ENCODE measurements at regions not wholly inside any gene's neighbourhood (a gene's known extent, or its start where the extent isn't known, plus 50 kb on each side); places are given as distances from the start of the nearest gene placed in this dataset.
A peak's percentile ranks its signal among the peaks of the same experiment; 100 is the strongest.

GRCh38 chr18:70454704-70455322 is 166.0 kb downstream of the SOCS6 start:
- no peak for DNase-seq

DNA sequence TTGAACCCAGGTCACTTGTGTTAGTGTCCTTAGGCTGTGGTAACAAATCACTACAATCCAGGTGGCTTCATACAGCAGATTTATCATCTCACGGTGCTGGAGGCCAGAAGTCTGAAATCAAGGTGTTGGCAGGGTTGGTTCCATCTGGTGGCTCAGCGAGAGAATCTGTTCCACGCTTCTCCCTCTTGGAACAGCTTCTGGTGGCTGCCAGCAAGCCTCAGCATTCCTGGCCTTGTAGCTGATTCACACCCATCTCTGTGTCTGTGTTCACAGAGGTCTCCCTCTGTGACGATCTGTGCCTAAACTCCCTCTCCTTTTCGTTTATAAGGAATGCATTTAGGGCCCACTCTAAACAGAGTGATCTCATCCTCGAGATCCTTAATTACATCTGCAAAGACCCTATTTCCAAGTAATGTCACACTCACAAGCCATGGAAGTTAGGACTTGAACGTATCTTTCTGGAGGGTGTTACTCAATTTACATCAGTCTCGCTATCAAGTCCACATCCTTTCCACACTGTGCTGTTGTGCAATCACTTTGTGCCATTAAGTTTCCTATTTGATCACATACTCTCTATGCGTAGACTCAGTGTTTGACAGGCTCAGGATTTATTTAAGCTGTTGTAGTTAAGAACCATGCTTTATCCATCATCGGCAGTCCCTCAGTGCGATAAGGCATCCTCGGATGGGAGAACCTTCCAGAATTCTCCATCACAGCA is 164.4 kb downstream of the SOCS6 start:
- peaks cover 6% of the 10 kb centered on the region for H3K4me1 Mint-ChIP-seq (ENCODE audit: low read depth, unreplicated experiment)
- DNase-seq, result no peak
- no peak overlapping the region for H3K4me3 Mint-ChIP-seq (ENCODE audit: unreplicated experiment)
- no peak overlapping the region for H3K27ac Mint-ChIP-seq (ENCODE audit: unreplicated experiment)
- no peaks in the 10 kb centered on the region for H3K27me3 Mint-ChIP-seq (ENCODE audit: unreplicated experiment)
- H3K36me3 Mint-ChIP-seq (ENCODE audit: unreplicated experiment), result no peaks in the 10 kb centered on the region
- peaks cover 1% of the 10 kb centered on the region for H3K9me3 Mint-ChIP-seq (ENCODE audit: unreplicated experiment)
- TF ChIP-seq CTCF (IDR thresholded peaks at IDR 0.05; ENCODE audit: partially characterized antibody, unreplicated experiment), result no peak

More at GRCh38 chr18:70454704-70455322, 166.0 kb downstream of the SOCS6 start:
- peak; percentile 91 for TF ChIP-seq CTCF (IDR thresholded peaks at IDR 0.05; ENCODE audit: partially characterized antibody, unreplicated experiment)
- Mint-ChIP-seq H3K4me1 (ENCODE audit: low read depth, unreplicated experiment) (peaks cover 6% of the 10 kb centered on the region), H3K4me3 (ENCODE audit: unreplicated experiment) (no peak overlapping the region), H3K27ac (ENCODE audit: unreplicated experiment) (no peak overlapping the region), H3K9me3 (ENCODE audit: unreplicated experiment) (peaks cover 1% of the 10 kb centered on the region), H3K36me3 (ENCODE audit: unreplicated experiment) (no peaks in the 10 kb centered on the region), H3K27me3 (ENCODE audit: unreplicated experiment) (no peaks in the 10 kb centered on the region)

DNA sequence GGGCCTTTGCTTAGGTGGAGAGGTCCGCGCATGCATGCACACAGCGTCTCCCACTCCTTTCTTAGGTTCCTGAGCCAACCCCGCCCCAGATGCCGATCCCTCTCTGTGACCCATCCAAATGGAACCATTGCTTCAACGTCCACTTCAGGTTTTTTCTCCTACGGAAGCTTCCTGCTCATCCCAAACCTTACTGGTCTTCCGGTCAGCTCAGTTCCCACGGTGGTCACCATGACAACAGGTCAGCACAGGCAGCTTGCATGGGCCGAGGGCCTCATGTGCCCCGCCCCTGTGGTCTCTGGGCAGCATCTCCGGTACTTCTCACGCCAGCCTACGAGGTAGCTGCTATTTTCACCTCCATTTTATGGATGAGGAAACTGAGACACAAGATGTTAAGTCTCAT is 163.7 kb downstream of the SOCS6 start:
- Mint-ChIP-seq H3K27me3 (ENCODE audit: unreplicated experiment) (no peaks in the 10 kb centered on the region), H3K4me3 (ENCODE audit: unreplicated experiment) (no peak overlapping the region), H3K36me3 (ENCODE audit: unreplicated experiment) (no peaks in the 10 kb centered on the region), H3K9me3 (ENCODE audit: unreplicated experiment) (peaks cover 1% of the 10 kb centered on the region), H3K27ac (ENCODE audit: unreplicated experiment) (no peak overlapping the region), H3K4me1 (ENCODE audit: low read depth, unreplicated experiment) (peaks cover 6% of the 10 kb centered on the region)
- no peak for TF ChIP-seq CTCF (IDR thresholded peaks at IDR 0.05; ENCODE audit: partially characterized antibody, unreplicated experiment)
- DNase-seq, result no peak

DNA sequence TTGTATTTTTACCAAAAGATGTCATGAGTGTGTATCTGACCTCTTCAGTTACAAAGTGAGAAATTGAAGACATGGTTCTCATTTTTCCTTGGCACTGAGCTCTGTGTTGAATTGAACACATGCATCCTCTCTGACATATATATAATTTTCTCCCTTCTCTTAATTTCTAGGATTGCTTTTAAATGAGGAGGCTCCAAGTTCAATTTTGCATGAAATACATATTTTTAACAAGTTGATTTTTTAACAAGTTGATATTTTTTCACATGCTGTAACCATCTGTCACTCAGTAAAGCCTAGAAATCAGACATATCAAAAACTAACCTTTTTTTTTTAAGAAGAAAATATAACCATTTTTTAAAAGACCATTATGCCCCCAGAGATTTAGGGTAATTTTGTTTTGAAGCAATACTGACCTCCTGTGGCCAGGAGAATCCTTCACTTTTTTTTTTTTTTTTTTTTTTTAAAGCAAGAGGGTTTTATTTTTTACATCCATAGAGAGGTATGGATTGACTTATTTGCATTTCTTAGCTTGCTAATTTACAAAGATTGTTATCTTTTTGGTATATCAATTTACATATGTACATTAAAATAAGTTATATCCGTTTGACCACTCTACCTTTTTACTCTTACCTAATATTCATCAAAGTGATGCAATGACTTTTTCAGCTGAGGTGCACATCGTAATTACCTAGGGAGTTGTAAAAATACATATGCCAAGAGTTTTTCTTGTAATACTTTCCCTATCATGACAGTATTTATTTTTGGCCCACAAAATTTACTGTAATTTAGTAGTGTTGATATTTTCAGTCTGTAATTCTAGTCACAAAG is 161.8 kb downstream of the SOCS6 start:
- Mint-ChIP-seq H3K4me1 (ENCODE audit: low read depth, unreplicated experiment) (peaks cover 6% of the 10 kb centered on the region), H3K27me3 (ENCODE audit: unreplicated experiment) (no peaks in the 10 kb centered on the region)

More for the DNA sequence above, 161.8 kb downstream of the SOCS6 start:
- H3K9me3 Mint-ChIP-seq (ENCODE audit: unreplicated experiment), result peaks cover 1% of the 10 kb centered on the region
- no peak for DNase-seq
- no peaks in the 10 kb centered on the region for H3K36me3 Mint-ChIP-seq (ENCODE audit: unreplicated experiment)
- H3K4me3 Mint-ChIP-seq (ENCODE audit: unreplicated experiment), result no peak overlapping the region
- no peak overlapping the region for H3K27ac Mint-ChIP-seq (ENCODE audit: unreplicated experiment)
- peak; percentile 38 for TF ChIP-seq CTCF (IDR thresholded peaks at IDR 0.05; ENCODE audit: partially characterized antibody, unreplicated experiment)
